ENCODE measurements at regions not wholly inside any gene's neighbourhood (a gene's known extent, or its start where the extent isn't known, plus 50 kb on each side); places are given as distances from the start of the nearest gene placed in this dataset.

- TF ChIP-seq CTCF (conservative IDR thresholded peaks at IDR 0.05; ENCODE audit: low read depth, low read length): peak; percentile 25; the same call in 1 of the 2 replicates
- no peak for TF ChIP-seq EZH2phosphoT487 (IDR thresholded peaks at IDR 0.05; ENCODE audit: borderline replicate concordance, low read length)
- no peak for TF ChIP-seq EZH2 (IDR thresholded peaks at IDR 0.05; ENCODE audit: low read length, unreplicated experiment)
Measured at GRCh38 chr5:115349001-115349817, 52.8 kb upstream of the CCDC112 start.
